ENCODE measurements at regions not wholly inside any gene's neighbourhood (a gene's known extent, or its start where the extent isn't known, plus 50 kb on each side); places are given as distances from the start of the nearest gene placed in this dataset.

DNA sequence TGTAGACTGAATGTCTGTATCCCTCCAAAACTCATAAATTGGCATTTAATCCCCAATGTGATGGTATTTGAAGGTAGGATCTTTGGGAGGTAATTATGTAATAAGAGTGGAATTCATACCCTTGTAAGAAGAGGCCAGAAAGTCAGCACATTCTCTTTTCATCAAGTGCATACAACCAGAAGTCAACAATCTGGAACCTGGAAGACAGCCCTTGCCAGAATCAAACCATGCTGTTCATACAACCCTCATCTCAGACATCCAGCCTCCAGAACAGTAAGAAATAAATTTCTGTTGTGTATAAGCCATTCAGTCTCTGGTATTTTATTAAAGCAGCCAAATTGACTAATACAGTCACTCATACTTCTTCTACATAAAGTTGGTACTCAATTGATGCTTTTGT, 481.0 kb upstream of the SOX9 start:
- TF ChIP-seq CTCF (IDR thresholded peaks at IDR 0.05): no peak
- no peak for TF ChIP-seq POLR2AphosphoS5 (IDR thresholded peaks at IDR 0.05; ENCODE audit: low read depth, low read length)
- TF ChIP-seq, protein P1, sequence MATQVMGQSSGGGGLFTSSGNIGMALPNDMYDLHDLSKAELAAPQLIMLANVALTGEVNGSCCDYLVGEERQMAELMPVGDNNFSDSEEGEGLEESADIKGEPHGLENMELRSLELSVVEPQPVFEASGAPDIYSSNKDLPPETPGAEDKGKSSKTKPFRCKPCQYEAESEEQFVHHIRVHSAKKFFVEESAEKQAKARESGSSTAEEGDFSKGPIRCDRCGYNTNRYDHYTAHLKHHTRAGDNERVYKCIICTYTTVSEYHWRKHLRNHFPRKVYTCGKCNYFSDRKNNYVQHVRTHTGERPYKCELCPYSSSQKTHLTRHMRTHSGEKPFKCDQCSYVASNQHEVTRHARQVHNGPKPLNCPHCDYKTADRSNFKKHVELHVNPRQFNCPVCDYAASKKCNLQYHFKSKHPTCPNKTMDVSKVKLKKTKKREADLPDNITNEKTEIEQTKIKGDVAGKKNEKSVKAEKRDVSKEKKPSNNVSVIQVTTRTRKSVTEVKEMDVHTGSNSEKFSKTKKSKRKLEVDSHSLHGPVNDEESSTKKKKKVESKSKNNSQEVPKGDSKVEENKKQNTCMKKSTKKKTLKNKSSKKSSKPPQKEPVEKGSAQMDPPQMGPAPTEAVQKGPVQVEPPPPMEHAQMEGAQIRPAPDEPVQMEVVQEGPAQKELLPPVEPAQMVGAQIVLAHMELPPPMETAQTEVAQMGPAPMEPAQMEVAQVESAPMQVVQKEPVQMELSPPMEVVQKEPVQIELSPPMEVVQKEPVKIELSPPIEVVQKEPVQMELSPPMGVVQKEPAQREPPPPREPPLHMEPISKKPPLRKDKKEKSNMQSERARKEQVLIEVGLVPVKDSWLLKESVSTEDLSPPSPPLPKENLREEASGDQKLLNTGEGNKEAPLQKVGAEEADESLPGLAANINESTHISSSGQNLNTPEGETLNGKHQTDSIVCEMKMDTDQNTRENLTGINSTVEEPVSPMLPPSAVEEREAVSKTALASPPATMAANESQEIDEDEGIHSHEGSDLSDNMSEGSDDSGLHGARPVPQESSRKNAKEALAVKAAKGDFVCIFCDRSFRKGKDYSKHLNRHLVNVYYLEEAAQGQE (IDR thresholded peaks at IDR 0.05; ENCODE audit: insufficient read depth in 1 of 2, low read depth in 2 of 2, low read length in 1 of 2): no peak
- no peak for TF ChIP-seq SIN3A (IDR thresholded peaks at IDR 0.05; ENCODE audit: borderline replicate concordance, insufficient read depth, low read depth, low read length)

Data from Panc1 (cell line).